Stimulated activated naive B cell treated with anti-CD40 and anti-IgM and Interleukin-4, amounts not matched to agents 10 μg/mL and 1 μg/mL and 100 μg/mL, for 72 hours (primary cell): ENCODE measurements at regions not wholly inside any gene's neighbourhood (a gene's known extent, or its start where the extent isn't known, plus 50 kb on each side); places are given as distances from the start of the nearest gene placed in this dataset.

ENCODE experiments used
- ATAC-seq, 2 donors: fragments of 150-1000 bp; cut with Tn5 transposase; replicated peaks; 2 replicates each; pipeline ENCODE4 v1.10.0; 2021; ENCODE audit warnings: moderate library complexity in 1 of 2
- DNase-seq: peaks from one replicate; pipeline ENCODE4 v3.0.0; 2021
- H3K27ac Mint-ChIP-seq: one replicate; pipeline ENCODE4 v1.8.0; 2022; ENCODE audit warnings: mild to moderate bottlenecking, mixed read lengths
- H3K27me3 Mint-ChIP-seq, 2 donors: one replicate each; pipeline ENCODE4 v1.8.0; 2022; ENCODE audit warnings: mixed read lengths in 2 of 2
- H3K36me3 Mint-ChIP-seq, 2 donors: one replicate each; pipeline ENCODE4 v1.8.0; 2022; ENCODE audit warnings: mixed read lengths in 2 of 2, mild to moderate bottlenecking in 1 of 2
- H3K4me1 Mint-ChIP-seq, 2 donors: one replicate each; pipeline ENCODE4 v1.8.0; 2022; ENCODE audit warnings: mixed read lengths in 2 of 2, mild to moderate bottlenecking in 1 of 2
- H3K4me3 Mint-ChIP-seq, 2 donors: one replicate each; pipeline ENCODE4 v1.8.0; 2022; ENCODE audit warnings: mild to moderate bottlenecking in 2 of 2, mixed read lengths in 2 of 2, moderate library complexity in 1 of 2
- H3K9me3 Mint-ChIP-seq, 2 donors: one replicate each; pipeline ENCODE4 v1.8.0; 2022; ENCODE audit warnings: mixed read lengths in 2 of 2, mild to moderate bottlenecking in 1 of 2

- Mint-ChIP-seq H3K4me1 (no peaks in the 10 kb centered on the region), H3K4me3 (no peak overlapping the region), H3K27me3 (no peaks in the 10 kb centered on the region), H3K9me3 (no peaks in the 10 kb centered on the region), H3K36me3 (no peaks in the 10 kb centered on the region), H3K27ac (no peak overlapping the region)
- ATAC-seq: no peak
- no peak for DNase-seq
Measured at GRCh38 chr20:11270566-11270965, 596.8 kb upstream of the JAG1 start.

DNA sequence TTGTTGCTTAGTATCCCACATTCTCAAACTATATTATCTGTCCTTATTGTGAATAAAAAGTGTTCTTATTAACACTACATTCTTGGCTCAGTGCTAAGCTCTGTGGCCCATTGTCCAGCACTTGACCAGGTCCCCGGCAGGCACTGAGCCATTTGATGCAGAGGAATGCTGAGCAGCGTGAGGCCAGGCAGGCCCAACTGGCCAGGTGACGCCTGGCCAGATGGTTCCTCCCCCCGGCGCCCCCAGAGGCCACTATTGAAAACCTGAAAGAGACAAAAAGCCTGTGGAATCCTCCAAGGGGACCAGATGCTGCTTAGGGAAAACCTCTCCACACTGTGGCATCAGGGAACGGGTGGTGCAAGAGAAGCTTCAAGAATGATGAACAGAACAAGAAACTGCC lies 597.5 kb upstream of the JAG1 start:
- Mint-ChIP-seq H3K36me3 (no peaks in the 10 kb centered on the region), H3K27ac (no peak overlapping the region), H3K4me1 (no peaks in the 10 kb centered on the region), H3K4me3 (no peak overlapping the region), H3K9me3 (peaks cover 0 to 1% of the 10 kb centered on the region in 2 donors), H3K27me3 (no peaks in the 10 kb centered on the region)
- ATAC-seq: no peak
- DNase-seq: no peak

GRCh38 chr20:11271920-11272594 lies 598.3 kb upstream of the JAG1 start:
- no peak overlapping the region for H3K27ac Mint-ChIP-seq
- H3K9me3 Mint-ChIP-seq: peaks cover 0 to 1% of the 10 kb centered on the region in 2 donors
- no peak for ATAC-seq
- no peak overlapping the region for H3K4me3 Mint-ChIP-seq
- no peaks in the 10 kb centered on the region for H3K27me3 Mint-ChIP-seq
- no peak for DNase-seq
- no peaks in the 10 kb centered on the region for H3K4me1 Mint-ChIP-seq
- no peaks in the 10 kb centered on the region for H3K36me3 Mint-ChIP-seq

- Mint-ChIP-seq H3K4me3 (no peak overlapping the region), H3K27ac (no peak overlapping the region), H3K4me1 (no peaks in the 10 kb centered on the region), H3K9me3 (peaks cover 0 to 1% of the 10 kb centered on the region in 2 donors), H3K27me3 (peaks cover 4 to 7% of the 10 kb centered on the region in 2 donors), H3K36me3 (no peaks in the 10 kb centered on the region)
- DNase-seq (no peak), ATAC-seq (peak; percentile 47 to 53)
Measured at GRCh38 chr20:11274141-11274594, 600.4 kb upstream of the JAG1 start.

GRCh38 chr20:11275740-11276139 lies 601.9 kb upstream of the JAG1 start:
- Mint-ChIP-seq H3K27me3 (peaks cover 4 to 7% of the 10 kb centered on the region in 2 donors), H3K4me1 (no peaks in the 10 kb centered on the region), H3K9me3 (peaks cover 0 to 1% of the 10 kb centered on the region in 2 donors), H3K36me3 (no peaks in the 10 kb centered on the region), H3K4me3 (no peak overlapping the region), H3K27ac (no peak overlapping the region)
- no peak for DNase-seq
- no peak for ATAC-seq

DNA sequence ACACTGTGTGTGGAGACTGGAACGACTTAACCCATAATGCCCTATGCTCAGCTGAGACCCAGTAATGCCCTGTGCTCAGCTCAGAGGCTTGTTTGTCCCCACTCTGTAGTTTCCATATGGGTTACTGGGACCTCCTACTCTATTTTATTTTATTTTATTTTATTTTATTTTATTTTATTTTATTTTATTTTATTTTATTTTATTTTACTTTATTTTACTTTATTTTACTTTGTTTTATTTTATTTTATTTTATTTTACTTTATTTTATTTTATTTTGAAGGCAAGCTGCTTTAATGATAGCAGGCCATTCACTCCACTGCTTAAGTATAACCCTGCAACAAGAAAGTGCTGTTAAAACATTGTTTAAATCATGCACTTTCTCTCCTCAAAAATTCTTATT lies 603.4 kb upstream of the JAG1 start:
- no peak overlapping the region for H3K4me3 Mint-ChIP-seq

GRCh38 chr20:11277858-11278257 lies 604.1 kb upstream of the JAG1 start:
- H3K4me3 Mint-ChIP-seq: no peak overlapping the region
- H3K27me3 Mint-ChIP-seq: peaks cover 4 to 7% of the 10 kb centered on the region in 2 donors
- H3K4me1 Mint-ChIP-seq: no peaks in the 10 kb centered on the region
- peaks cover 0 to 3% of the 10 kb centered on the region in 2 donors for H3K9me3 Mint-ChIP-seq
- no peaks in the 10 kb centered on the region for H3K36me3 Mint-ChIP-seq
- H3K27ac Mint-ChIP-seq: no peak overlapping the region
- DNase-seq (no peak), ATAC-seq (no peak)

More for the DNA sequence above, 603.4 kb upstream of the JAG1 start:
- no peak overlapping the region for H3K27ac Mint-ChIP-seq
- H3K4me1 Mint-ChIP-seq: no peaks in the 10 kb centered on the region
- H3K27me3 Mint-ChIP-seq: peaks cover 4 to 7% of the 10 kb centered on the region in 2 donors
- peaks cover 0 to 3% of the 10 kb centered on the region in 2 donors for H3K9me3 Mint-ChIP-seq
- H3K36me3 Mint-ChIP-seq: no peaks in the 10 kb centered on the region
- DNase-seq: no peak
- no peak for ATAC-seq

GRCh38 chr20:11278461-11278860 lies 604.7 kb upstream of the JAG1 start:
- peaks cover 4 to 7% of the 10 kb centered on the region in 2 donors for H3K27me3 Mint-ChIP-seq
- no peak for DNase-seq
- no peaks in the 10 kb centered on the region for H3K36me3 Mint-ChIP-seq
- ATAC-seq: no peak
- H3K27ac Mint-ChIP-seq: no peak overlapping the region
- H3K4me1 Mint-ChIP-seq: no peaks in the 10 kb centered on the region
- peaks cover 0 to 3% of the 10 kb centered on the region in 2 donors for H3K9me3 Mint-ChIP-seq
- H3K4me3 Mint-ChIP-seq: no peak overlapping the region

GRCh38 chr20:11281240-11281639 lies 607.4 kb upstream of the JAG1 start:
- Mint-ChIP-seq H3K9me3 (peaks cover 0 to 2% of the 10 kb centered on the region in 2 donors), H3K36me3 (no peaks in the 10 kb centered on the region), H3K27ac (no peak overlapping the region), H3K4me3 (no peak overlapping the region), H3K4me1 (no peaks in the 10 kb centered on the region), H3K27me3 (peaks cover 4 to 7% of the 10 kb centered on the region in 2 donors)
- no peak for DNase-seq
- ATAC-seq: no peak

DNA sequence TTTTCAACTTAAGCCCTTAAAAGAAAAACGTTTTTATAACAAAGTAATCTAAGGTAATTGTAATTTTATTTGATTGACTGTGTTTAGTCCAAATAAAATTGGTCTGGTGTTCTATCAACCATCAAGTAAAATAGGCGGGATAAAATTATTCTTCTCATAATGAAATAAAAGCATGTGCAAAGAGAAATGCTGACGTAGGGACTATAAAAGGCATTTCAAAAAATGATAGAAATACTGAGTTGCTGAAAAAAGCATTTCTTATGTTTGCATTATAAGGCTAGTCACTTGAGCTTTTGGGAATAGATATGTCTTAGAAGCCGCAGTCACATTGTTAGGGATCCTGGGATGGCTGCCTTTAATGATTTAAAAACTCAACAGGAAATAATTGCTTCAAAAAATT lies 608.0 kb upstream of the JAG1 start:
- H3K4me1 Mint-ChIP-seq: no peaks in the 10 kb centered on the region
- no peak overlapping the region for H3K4me3 Mint-ChIP-seq
- H3K9me3 Mint-ChIP-seq: peaks cover 0 to 2% of the 10 kb centered on the region in 2 donors
- H3K27me3 Mint-ChIP-seq: peaks cover 4 to 7% of the 10 kb centered on the region in 2 donors
- no peaks in the 10 kb centered on the region for H3K36me3 Mint-ChIP-seq
- DNase-seq (no peak), ATAC-seq (no peak)
- no peak overlapping the region for H3K27ac Mint-ChIP-seq

GRCh38 chr20:11287126-11287525 lies 613.3 kb upstream of the JAG1 start:
- ATAC-seq: no peak
- no peaks in the 10 kb centered on the region for H3K36me3 Mint-ChIP-seq
- no peaks in the 10 kb centered on the region for H3K4me1 Mint-ChIP-seq

GRCh38 chr20:11296221-11296620 lies 621.5 kb upstream of the BTBD3 start:
- Mint-ChIP-seq H3K4me1 (no peaks in the 10 kb centered on the region), H3K4me3 (no peak overlapping the region), H3K27me3 (peaks cover 0 to 9% of the 10 kb centered on the region in 2 donors), H3K9me3 (peaks cover 0 to 4% of the 10 kb centered on the region in 2 donors), H3K27ac (no peak overlapping the region), H3K36me3 (no peaks in the 10 kb centered on the region)
- no peak for DNase-seq
- no peak for ATAC-seq

More at GRCh38 chr20:11287126-11287525, 613.3 kb upstream of the JAG1 start:
- DNase-seq: no peak
- Mint-ChIP-seq H3K9me3 (peaks cover 0 to under 1% of the 10 kb centered on the region in 2 donors), H3K27ac (no peak overlapping the region), H3K4me3 (no peak overlapping the region), H3K27me3 (no peaks in the 10 kb centered on the region)

GRCh38 chr20:11296951-11297350 lies 620.7 kb upstream of the BTBD3 start:
- Mint-ChIP-seq H3K27me3 (peaks cover 0 to 9% of the 10 kb centered on the region in 2 donors), H3K36me3 (no peaks in the 10 kb centered on the region), H3K27ac (no peak overlapping the region), H3K9me3 (peaks cover 3 to 4% of the 10 kb centered on the region in 2 donors), H3K4me3 (no peak overlapping the region), H3K4me1 (no peaks in the 10 kb centered on the region)
- no peak for DNase-seq
- no peak for ATAC-seq

GRCh38 chr20:11301699-11302098 lies 616.0 kb upstream of the BTBD3 start:
- Mint-ChIP-seq H3K4me3 (no peak overlapping the region), H3K27me3 (no peaks in the 10 kb centered on the region), H3K27ac (no peak overlapping the region), H3K36me3 (no peaks in the 10 kb centered on the region), H3K9me3 (peaks cover 5 to 8% of the 10 kb centered on the region in 2 donors), H3K4me1 (no peaks in the 10 kb centered on the region)
- ATAC-seq (no peak), DNase-seq (no peak)

DNA sequence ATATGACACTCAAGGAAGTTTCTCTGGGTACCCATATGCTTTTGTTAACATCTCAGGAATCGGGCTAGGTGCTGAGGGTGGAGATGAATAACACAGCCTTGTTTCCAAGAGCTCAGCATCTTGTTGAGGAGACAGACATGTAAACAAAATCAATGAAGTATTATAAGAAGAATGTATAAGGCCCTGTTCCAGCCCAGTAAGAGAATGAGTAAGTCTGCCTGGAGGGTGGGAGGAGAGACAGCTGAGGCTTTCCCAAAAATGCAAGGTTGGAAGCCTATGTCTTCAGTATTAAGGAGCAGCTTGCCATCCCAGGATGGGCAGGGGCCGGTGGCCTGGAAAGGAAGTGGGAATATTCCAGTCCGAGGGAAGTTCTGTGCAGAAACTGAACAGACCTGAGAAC lies 615.3 kb upstream of the BTBD3 start:
- no peaks in the 10 kb centered on the region for H3K4me1 Mint-ChIP-seq
- H3K27ac Mint-ChIP-seq: no peak overlapping the region
- no peaks in the 10 kb centered on the region for H3K27me3 Mint-ChIP-seq
- DNase-seq (no peak), ATAC-seq (no peak)
- no peaks in the 10 kb centered on the region for H3K36me3 Mint-ChIP-seq
- no peak overlapping the region for H3K4me3 Mint-ChIP-seq
- peaks cover 5 to 8% of the 10 kb centered on the region in 2 donors for H3K9me3 Mint-ChIP-seq
